Peyer's patch (tissue), 4 donors: ENCODE measurements at regions not wholly inside any gene's neighbourhood (a gene's known extent, or its start where the extent isn't known, plus 50 kb on each side); places are given as distances from the start of the nearest gene placed in this dataset.
A peak's percentile ranks its signal among the peaks of the same experiment; 100 is the strongest.

Experiments used
- DNase-seq, 3 donors: peaks; one replicate each; pipeline ENCODE4 v3.0.0-alpha.2; 2017 to 2019
- H3K27ac ChIP-seq, 4 donors: fragments of 200-600 bp; sonication (generic); one replicate each; pipeline ENCODE4 v1.5.1; 2016 to 2019
- H3K27me3 ChIP-seq, 2 donors: fragments of 200-600 bp; sonication (generic); one replicate each; pipeline ENCODE4 v1.5.1; 2019
- H3K36me3 ChIP-seq, 3 donors: fragments of 200-600 bp; sonication (generic); one replicate each; pipeline ENCODE4 v1.5.1; 2016 to 2019
- H3K4me1 ChIP-seq, 4 donors: fragments of 200-600 bp; sonication (generic); one replicate each; pipeline ENCODE4 v1.5.1; 2016 to 2019
- H3K4me3 ChIP-seq, 4 donors: fragments of 200-600 bp; sonication (generic); 1 replicate in 3 of 4; 2 replicates in 1 of 4; pipeline ENCODE4 v1.5.1; 2016 to 2019; ENCODE audit warnings: mild to moderate bottlenecking in 1 of 4
- H3K9me3 ChIP-seq, 4 donors: fragments of 200-600 bp; sonication (generic); one replicate each; pipeline ENCODE4 v1.5.1; 2016 to 2019; ENCODE audit warnings: mild to moderate bottlenecking in 1 of 4
- CTCF ChIP-seq, 6 experiments: fragments of 450-650 bp in 4 of 6; fragments of 200-600 bp in 2 of 6; sonication (generic) in 1 of 6; IDR thresholded peaks; one replicate each; pipeline ENCODE4 v1.5.1; 2017 to 2019; ENCODE audit warnings: antibody characterized with exemption in 6 of 6, mild to moderate bottlenecking in 3 of 6, moderate library complexity in 1 of 6
- POLR2A ChIP-seq, 2 donors: fragments of 450-650 bp; IDR thresholded peaks; one replicate each; pipeline ENCODE4 v1.5.1; 2017; ENCODE audit warnings: antibody characterized with exemption in 2 of 2, mild to moderate bottlenecking in 2 of 2, moderate library complexity in 2 of 2

- H3K27ac ChIP-seq = no peak overlapping the region
- no peaks in the 10 kb centered on the region for H3K4me1 ChIP-seq
- no peaks in the 10 kb centered on the region for H3K9me3 ChIP-seq
- no peaks in the 10 kb centered on the region for H3K36me3 ChIP-seq
- DNase-seq = peak in 1 of 3 donors; percentile 7
- no peak overlapping the region for H3K4me3 ChIP-seq
- TF ChIP-seq CTCF (IDR thresholded peaks at IDR 0.05) (no peak), POLR2A (IDR thresholded peaks at IDR 0.05) (no peak)
- no peaks in the 10 kb centered on the region for H3K27me3 ChIP-seq
These were observed 148.9 kb downstream of the URI1 start for GRCh38 chr19:30090963-30091362.

GRCh38 chr19:30091456-30091855 lies 149.4 kb downstream of the URI1 start:
- TF ChIP-seq POLR2A (IDR thresholded peaks at IDR 0.05) = no peak
- TF ChIP-seq CTCF (IDR thresholded peaks at IDR 0.05) = no peak
- Histone ChIP-seq H3K4me3 (no peak overlapping the region), H3K27me3 (no peaks in the 10 kb centered on the region), H3K4me1 (no peaks in the 10 kb centered on the region), H3K36me3 (no peaks in the 10 kb centered on the region), H3K9me3 (no peaks in the 10 kb centered on the region), H3K27ac (no peak overlapping the region)
- DNase-seq = peak in 1 of 3 donors; percentile 34

- DNase-seq = peak in 1 of 3 donors; percentile 10
- H3K4me3 ChIP-seq = no peak overlapping the region
- no peaks in the 10 kb centered on the region for H3K9me3 ChIP-seq
- H3K27me3 ChIP-seq = no peaks in the 10 kb centered on the region
- H3K36me3 ChIP-seq = no peaks in the 10 kb centered on the region
- H3K4me1 ChIP-seq = no peaks in the 10 kb centered on the region
- no peak for TF ChIP-seq POLR2A (IDR thresholded peaks at IDR 0.05)
- TF ChIP-seq CTCF (IDR thresholded peaks at IDR 0.05) = no peak
- no peak overlapping the region for H3K27ac ChIP-seq
These were observed 149.8 kb downstream of the URI1 start for GRCh38 chr19:30091856-30092255.

- Histone ChIP-seq H3K27ac (no peak overlapping the region), H3K9me3 (no peaks in the 10 kb centered on the region), H3K4me1 (no peaks in the 10 kb centered on the region), H3K27me3 (no peaks in the 10 kb centered on the region), H3K4me3 (no peak overlapping the region), H3K36me3 (no peaks in the 10 kb centered on the region)
- peak in 1 of 3 donors; percentile 43 for DNase-seq
- TF ChIP-seq POLR2A (IDR thresholded peaks at IDR 0.05) (no peak), CTCF (IDR thresholded peaks at IDR 0.05) (no peak)
These were observed 150.9 kb downstream of the URI1 start for GRCh38 chr19:30092721-30093569.

- H3K9me3 ChIP-seq = no peaks in the 10 kb centered on the region
- no peak for DNase-seq
These were observed 152.1 kb downstream of the URI1 start for GRCh38 chr19:30093966-30094755.

More at GRCh38 chr19:30093966-30094755, 152.1 kb downstream of the URI1 start:
- Histone ChIP-seq H3K4me1 (no peaks in the 10 kb centered on the region), H3K27me3 (no peaks in the 10 kb centered on the region), H3K4me3 (no peak overlapping the region), H3K27ac (no peak overlapping the region), H3K36me3 (no peaks in the 10 kb centered on the region)
- TF ChIP-seq CTCF (IDR thresholded peaks at IDR 0.05) (no peak), POLR2A (IDR thresholded peaks at IDR 0.05) (no peak)
